ENCODE measurements at regions not wholly inside any gene's neighbourhood (a gene's known extent, or its start where the extent isn't known, plus 50 kb on each side); places are given as distances from the start of the nearest gene placed in this dataset.

GRCh38 chr15:46034755-46035154 is 399.9 kb downstream of the SQOR start:
- no peak for TF ChIP-seq GATA3 (IDR thresholded peaks at IDR 0.05; ENCODE audit: low read depth, low read length)
- TF ChIP-seq GATA2 (IDR thresholded peaks at IDR 0.05; ENCODE audit: low read depth, low read length), result no peak
